Thyroid gland (tissue), 4 donors: ENCODE measurements at regions not wholly inside any gene's neighbourhood (a gene's known extent, or its start where the extent isn't known, plus 50 kb on each side); places are given as distances from the start of the nearest gene placed in this dataset.

ENCODE experiments used
- CTCF ChIP-seq, 6 experiments: fragments of 200-600 bp in 3 of 6; fragments of 450-650 bp in 3 of 6; sonication (generic) in 3 of 6; IDR thresholded peaks; one replicate each; pipeline ENCODE4 v1.5.1; 2016 to 2019; ENCODE audit warnings: antibody characterized with exemption in 6 of 6, mild to moderate bottlenecking in 2 of 6, inconsistent platforms in 1 of 6, moderate library complexity in 1 of 6
- POLR2A ChIP-seq, 2 donors: fragments of 450-650 bp; IDR thresholded peaks; one replicate each; pipeline ENCODE4 v1.6.1; 2017; ENCODE audit warnings: antibody characterized with exemption in 2 of 2, mild to moderate bottlenecking in 2 of 2, moderate library complexity in 1 of 2

GRCh38 chr16:13829697-13830299, 90.2 kb upstream of the ERCC4 start:
- no peak for TF ChIP-seq POLR2A (IDR thresholded peaks at IDR 0.05)
- no peak for TF ChIP-seq CTCF (IDR thresholded peaks at IDR 0.05)
